Transverse colon (tissue), 4 donors: ENCODE measurements at regions not wholly inside any gene's neighbourhood (a gene's known extent, or its start where the extent isn't known, plus 50 kb on each side); places are given as distances from the start of the nearest gene placed in this dataset.

ENCODE experiments used
- CTCF ChIP-seq, 5 experiments: fragments of 200-600 bp in 3 of 5; fragments of 450-650 bp in 2 of 5; sonication (generic) in 3 of 5; IDR thresholded peaks; 1 replicate in 2 of 5; 2 replicates in 3 of 5; pipeline ENCODE4 v1.5.1; 2016 to 2017; ENCODE audit warnings: antibody characterized with exemption in 5 of 5, inconsistent platforms in 3 of 5, mild to moderate bottlenecking in 2 of 5, moderate library complexity in 1 of 5
- POLR2A ChIP-seq: fragments of 450-650 bp; IDR thresholded peaks from one replicate; pipeline ENCODE4 v1.6.1; 2016; ENCODE audit warnings: antibody characterized with exemption, mild to moderate bottlenecking, moderate library complexity
- POLR2AphosphoS5 ChIP-seq, 3 donors: sonication (generic); formaldehyde crosslinking; IDR thresholded peaks; one replicate each; pipeline ENCODE4 v1.6.1; 2016; ENCODE audit warnings: antibody characterized with exemption in 3 of 3

DNA sequence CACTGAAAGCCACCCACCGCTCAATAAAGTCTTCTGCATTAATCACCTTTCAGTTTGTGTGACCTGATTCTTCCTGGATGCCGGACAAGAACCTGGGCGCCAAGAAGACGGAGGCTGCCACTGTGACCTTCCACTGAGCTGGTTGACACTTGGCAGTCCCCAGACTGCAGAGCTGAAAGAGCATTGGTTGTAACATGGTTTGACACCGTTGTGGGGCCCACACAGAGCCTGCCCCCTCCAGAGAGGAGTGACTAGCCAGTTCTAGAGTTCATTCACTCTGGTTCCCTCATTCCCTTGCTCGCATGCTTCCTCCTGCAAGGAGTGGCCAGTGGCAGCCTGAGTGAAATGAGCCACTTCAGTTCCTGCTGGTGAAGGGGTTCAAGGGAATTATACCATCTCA, 86.2 kb upstream of the ANXA1 start:
- TF ChIP-seq POLR2A (no peak), CTCF (IDR thresholded peaks at IDR 0.05) (no peak), POLR2AphosphoS5 (IDR thresholded peaks at IDR 0.05) (no peak)
